KMS-11 (cell line): ENCODE measurements at regions not wholly inside any gene's neighbourhood (a gene's known extent, or its start where the extent isn't known, plus 50 kb on each side); places are given as distances from the start of the nearest gene placed in this dataset.

Experiments used
- H2AFZ ChIP-seq: fragments of 200-600 bp; sonication (generic); 2 replicates; pipeline ENCODE4 v1.6.1; 2016; ENCODE audit warnings: antibody characterized with exemption, mixed run types, low read depth
- H3K27ac ChIP-seq: fragments of 200-600 bp; sonication (generic); 2 replicates; pipeline ENCODE4 v1.6.1; 2016; ENCODE audit warnings: mild to moderate bottlenecking, mixed run types
- H3K27me3 ChIP-seq: fragments of 200-600 bp; sonication (generic); 2 replicates; pipeline ENCODE4 v1.6.1; 2017; ENCODE audit warnings: mild to moderate bottlenecking, low read depth, mixed run types, moderate library complexity; ENCODE audit not compliant: insufficient read depth
- H3K36me3 ChIP-seq: fragments of 200-600 bp; sonication (generic); 2 replicates; pipeline ENCODE4 v1.6.1; 2017; ENCODE audit warnings: mild to moderate bottlenecking, mixed run types; ENCODE audit not compliant: insufficient read depth
- H3K4me1 ChIP-seq: fragments of 200-600 bp; sonication (generic); 2 replicates; pipeline ENCODE4 v1.6.1; 2016; ENCODE audit warnings: mild to moderate bottlenecking, low read depth, mixed run types; ENCODE audit not compliant: poor library complexity, severe bottlenecking
- H3K4me2 ChIP-seq: fragments of 200-600 bp; sonication (generic); 2 replicates; pipeline ENCODE4 v1.7.0; 2016; ENCODE audit warnings: mild to moderate bottlenecking, mixed run types
- H3K4me3 ChIP-seq: fragments of 200-600 bp; sonication (generic); IDR thresholded peaks from 2 replicates; pipeline ENCODE4 v1.6.1; 2017; ENCODE audit warnings: low read depth, low read length, mixed read lengths; ENCODE audit not compliant: insufficient read depth
- H3K79me2 ChIP-seq: fragments of 200-600 bp; sonication (generic); 2 replicates; pipeline ENCODE4 v1.6.1; 2016; ENCODE audit warnings: low read depth, mixed run types; ENCODE audit not compliant: insufficient read depth
- H3K9ac ChIP-seq: fragments of 200-600 bp; sonication (generic); 2 replicates; pipeline ENCODE4 v1.6.1; 2016; ENCODE audit warnings: mild to moderate bottlenecking, mixed run types
- H4K20me1 ChIP-seq: fragments of 200-600 bp; sonication (generic); 2 replicates; pipeline ENCODE4 v1.6.1; 2016; ENCODE audit warnings: mild to moderate bottlenecking, mixed run types; ENCODE audit not compliant: insufficient read depth
- TF ChIP-seq, protein P1 (sequence below): fragments of 200-600 bp; sonication (generic); conservative IDR thresholded peaks from 2 replicates; pipeline ENCODE4 v1.6.1; 2017; ENCODE audit warnings: low read depth, mild to moderate bottlenecking, antibody characterized with exemption, low read length, moderate library complexity, mixed read lengths

DNA sequence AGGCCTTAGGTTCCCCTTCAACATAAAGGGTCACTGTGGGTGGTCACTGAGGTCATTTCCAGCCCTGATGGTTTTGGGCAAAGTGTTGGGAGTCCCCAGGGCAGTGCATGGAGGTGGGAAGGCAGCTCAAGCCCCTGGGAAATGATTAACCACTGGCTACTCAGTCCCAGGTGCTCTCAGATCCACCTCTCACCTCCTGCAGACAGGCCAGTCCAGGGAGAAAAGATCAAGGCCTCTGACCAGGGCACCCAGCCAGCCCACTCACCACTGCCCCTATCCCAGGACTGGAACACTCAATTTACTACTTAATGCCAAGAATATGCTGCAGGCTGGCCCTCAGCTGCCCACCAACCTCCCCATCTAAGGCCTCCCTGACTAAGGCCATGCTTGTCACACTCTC lies 1307.9 kb downstream of the UQCRFS1 start:
- Histone ChIP-seq H3K79me2 (no peaks in the 10 kb centered on the region), H3K4me2 (no peak overlapping the region), H3K4me1 (no peaks in the 10 kb centered on the region), H3K27ac (no peak overlapping the region), H3K36me3 (no peaks in the 10 kb centered on the region), H2AFZ (no peak overlapping the region), H4K20me1 (no peaks in the 10 kb centered on the region), H3K9ac (no peak overlapping the region), H3K4me3 (no peak overlapping the region), H3K27me3 (no peaks in the 10 kb centered on the region)
- TF ChIP-seq, protein P1, sequence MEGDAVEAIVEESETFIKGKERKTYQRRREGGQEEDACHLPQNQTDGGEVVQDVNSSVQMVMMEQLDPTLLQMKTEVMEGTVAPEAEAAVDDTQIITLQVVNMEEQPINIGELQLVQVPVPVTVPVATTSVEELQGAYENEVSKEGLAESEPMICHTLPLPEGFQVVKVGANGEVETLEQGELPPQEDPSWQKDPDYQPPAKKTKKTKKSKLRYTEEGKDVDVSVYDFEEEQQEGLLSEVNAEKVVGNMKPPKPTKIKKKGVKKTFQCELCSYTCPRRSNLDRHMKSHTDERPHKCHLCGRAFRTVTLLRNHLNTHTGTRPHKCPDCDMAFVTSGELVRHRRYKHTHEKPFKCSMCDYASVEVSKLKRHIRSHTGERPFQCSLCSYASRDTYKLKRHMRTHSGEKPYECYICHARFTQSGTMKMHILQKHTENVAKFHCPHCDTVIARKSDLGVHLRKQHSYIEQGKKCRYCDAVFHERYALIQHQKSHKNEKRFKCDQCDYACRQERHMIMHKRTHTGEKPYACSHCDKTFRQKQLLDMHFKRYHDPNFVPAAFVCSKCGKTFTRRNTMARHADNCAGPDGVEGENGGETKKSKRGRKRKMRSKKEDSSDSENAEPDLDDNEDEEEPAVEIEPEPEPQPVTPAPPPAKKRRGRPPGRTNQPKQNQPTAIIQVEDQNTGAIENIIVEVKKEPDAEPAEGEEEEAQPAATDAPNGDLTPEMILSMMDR, result no peak

DNA sequence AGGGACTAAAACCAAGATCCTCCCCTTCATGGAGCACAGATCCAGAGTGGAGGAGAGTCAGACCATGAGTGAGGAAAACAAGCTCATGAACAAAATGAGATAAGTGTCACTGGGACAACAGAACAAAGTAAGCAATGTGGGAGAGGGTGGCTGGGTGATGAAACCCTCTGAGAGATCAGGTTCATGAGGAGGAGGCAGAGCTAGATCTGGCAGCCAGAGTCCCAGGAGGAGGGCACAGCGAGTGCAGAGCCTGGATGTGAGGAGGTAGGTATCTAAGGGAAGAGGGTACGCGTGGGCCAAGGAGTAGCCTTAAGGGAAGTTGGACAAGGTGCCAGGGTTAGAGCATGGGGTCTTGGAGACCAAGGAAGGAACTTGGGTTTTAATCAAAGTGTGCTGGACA lies 1311.9 kb downstream of the UQCRFS1 start:
- Histone ChIP-seq H3K4me1 (no peaks in the 10 kb centered on the region), H2AFZ (no peak overlapping the region), H3K9ac (no peak overlapping the region), H3K27me3 (no peaks in the 10 kb centered on the region), H3K4me2 (no peak overlapping the region), H3K79me2 (no peaks in the 10 kb centered on the region), H3K4me3 (no peak overlapping the region), H3K36me3 (no peaks in the 10 kb centered on the region), H4K20me1 (no peaks in the 10 kb centered on the region), H3K27ac (no peak overlapping the region)
- TF ChIP-seq, protein P1, result no peak

DNA sequence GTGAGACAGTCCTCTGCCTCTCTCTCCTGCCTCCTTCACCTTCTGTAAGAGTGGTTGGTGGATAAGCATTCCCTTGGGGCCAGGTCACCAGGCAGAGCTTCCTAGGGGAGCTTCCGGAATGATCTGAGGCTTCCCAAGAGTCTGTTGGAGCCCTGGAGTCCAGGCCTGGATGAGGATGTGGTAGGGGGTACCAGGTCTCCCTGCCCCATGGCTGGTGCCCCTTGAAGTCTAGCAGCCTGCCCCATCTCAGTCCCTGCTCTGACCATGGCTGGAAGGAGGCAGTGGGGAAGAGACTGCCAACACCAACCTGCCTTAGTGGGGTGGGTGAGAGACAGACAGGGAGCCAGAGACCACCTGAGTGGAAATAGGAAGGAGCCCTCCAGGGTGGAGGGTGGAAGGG lies 1316.9 kb downstream of the UQCRFS1 start:
- Histone ChIP-seq H3K79me2 (no peaks in the 10 kb centered on the region), H3K27ac (no peak overlapping the region), H4K20me1 (no peaks in the 10 kb centered on the region), H3K4me2 (no peak overlapping the region), H3K4me3 (no peak overlapping the region), H3K9ac (no peak overlapping the region), H3K4me1 (no peaks in the 10 kb centered on the region), H3K36me3 (no peaks in the 10 kb centered on the region), H3K27me3 (no peaks in the 10 kb centered on the region), H2AFZ (no peak overlapping the region)
- TF ChIP-seq, protein P1, result no peak

DNA sequence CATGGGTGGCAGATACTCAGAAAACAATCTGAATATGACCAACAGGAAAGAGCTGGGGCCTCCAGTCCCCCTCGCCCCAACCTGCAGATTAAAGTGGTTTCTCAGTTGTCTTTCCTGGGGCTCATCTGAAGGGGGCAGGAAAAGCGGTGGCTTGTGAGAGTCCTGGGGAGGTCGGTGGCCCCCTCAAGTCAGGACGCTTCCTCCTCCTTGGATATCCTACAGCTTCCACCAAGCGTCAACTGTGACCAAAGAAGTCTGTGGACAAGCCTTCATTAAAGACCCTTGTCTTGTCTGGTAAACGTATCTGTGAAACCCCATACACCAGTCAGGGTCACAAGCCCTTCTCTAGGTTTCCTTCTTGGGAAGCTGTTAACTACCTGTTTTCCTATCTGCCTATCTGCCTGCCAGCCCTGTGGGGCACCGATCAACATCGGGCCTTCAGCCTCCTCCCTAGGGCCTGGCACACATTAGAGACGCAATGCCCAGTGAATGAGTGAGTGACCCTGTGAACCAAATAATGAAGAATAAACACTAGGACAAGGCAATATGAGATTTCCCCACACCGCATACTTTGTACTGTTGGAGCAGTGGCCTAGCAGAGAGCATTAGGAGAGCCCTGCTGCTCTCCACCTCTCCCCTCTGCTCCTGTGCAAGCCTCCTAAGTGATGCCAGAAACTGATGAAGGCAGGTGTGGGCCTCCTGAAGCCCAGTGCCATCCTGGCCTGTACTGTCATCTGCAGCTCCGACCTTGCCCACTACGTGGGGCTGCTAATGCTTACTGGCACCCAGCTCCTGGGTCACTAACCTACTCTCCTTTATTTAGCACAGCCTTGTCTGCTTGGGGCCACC lies 1317.8 kb downstream of the UQCRFS1 start:
- no peaks in the 10 kb centered on the region for H3K27me3 ChIP-seq
- no peaks in the 10 kb centered on the region for H3K36me3 ChIP-seq
- H3K9ac ChIP-seq, result no peak overlapping the region
- no peaks in the 10 kb centered on the region for H3K79me2 ChIP-seq
- no peak overlapping the region for H2AFZ ChIP-seq
- H3K27ac ChIP-seq, result no peak overlapping the region
- H3K4me1 ChIP-seq, result no peaks in the 10 kb centered on the region
- TF ChIP-seq, protein P1, result no peak
- H4K20me1 ChIP-seq, result no peaks in the 10 kb centered on the region
- no peak overlapping the region for H3K4me3 ChIP-seq
- no peak overlapping the region for H3K4me2 ChIP-seq
